Smooth muscle cell (in vitro differentiated cells): ENCODE measurements at regions not wholly inside any gene's neighbourhood (a gene's known extent, or its start where the extent isn't known, plus 50 kb on each side); places are given as distances from the start of the nearest gene placed in this dataset.

ENCODE experiments used
- DNase-seq: peaks from one replicate; lab custom pipeline; 2025; ENCODE audit not compliant: unreplicated experiment; lab: John Stamatoyannopoulos, UW
- H2AFZ ChIP-seq: fragments of 200-600 bp; sonication (generic); 2 replicates; pipeline ENCODE4 v1.6.0; 2016; ENCODE audit warnings: antibody characterized with exemption, low read depth, mild to moderate bottlenecking
- H3F3A ChIP-seq: fragments of 200-600 bp; sonication (generic); 2 replicates; pipeline ENCODE4 v1.6.0; 2017; ENCODE audit warnings: antibody characterized with exemption, low read depth
- H3K27ac ChIP-seq: fragments of 200-600 bp; sonication (generic); 2 replicates; pipeline ENCODE4 v1.5.1; 2016; ENCODE audit warnings: low read depth, mild to moderate bottlenecking
- H3K27me3 ChIP-seq: fragments of 200-600 bp; sonication (generic); 2 replicates; pipeline ENCODE4 v1.6.1; 2016; ENCODE audit warnings: low read depth, mild to moderate bottlenecking
- H3K36me3 ChIP-seq: fragments of 200-600 bp; sonication (generic); 2 replicates; pipeline ENCODE4 v1.5.1; 2016; ENCODE audit warnings: low read depth
- H3K4me1 ChIP-seq: fragments of 200-600 bp; sonication (generic); 2 replicates; pipeline ENCODE4 v1.5.1; 2016; ENCODE audit warnings: low read depth
- H3K4me2 ChIP-seq: fragments of 200-600 bp; sonication (generic); 2 replicates; pipeline ENCODE4 v1.6.0; 2016; ENCODE audit warnings: mild to moderate bottlenecking
- H3K4me3 ChIP-seq: fragments of 200-600 bp; sonication (generic); 2 replicates; pipeline ENCODE4 v1.5.1; 2016; ENCODE audit warnings: mild to moderate bottlenecking
- H3K79me2 ChIP-seq: fragments of 200-600 bp; sonication (generic); 2 replicates; pipeline ENCODE4 v1.6.0; 2016; ENCODE audit warnings: low read depth, mild to moderate bottlenecking
- H3K9ac ChIP-seq: fragments of 200-600 bp; sonication (generic); 2 replicates; pipeline ENCODE4 v1.6.0; 2016; ENCODE audit warnings: low read depth
- H3K9me3 ChIP-seq: fragments of 200-600 bp; sonication (generic); replicated peaks from 2 replicates; pipeline ENCODE4 v1.5.1; 2016; ENCODE audit warnings: low read depth
- H4K20me1 ChIP-seq: fragments of 200-600 bp; sonication (generic); 2 replicates; pipeline ENCODE4 v1.6.0; 2016; ENCODE audit warnings: low read depth
- WGBS: methylation state at CpG from one replicate; pipeline ENCODE4 v1.1.7; 2016; ENCODE audit warnings: low lambda C conversion rate; 5-methylcytosine and 5-hydroxymethylcytosine counted together
- TF ChIP-seq, protein P1 (sequence below): fragments of 200-600 bp; sonication (generic); IDR thresholded peaks from 2 replicates; pipeline ENCODE4 v1.5.1; 2017; ENCODE audit warnings: borderline replicate concordance, mild to moderate bottlenecking, antibody characterized with exemption; ENCODE audit not compliant: insufficient read depth, poor library complexity, severe bottlenecking

DNA sequence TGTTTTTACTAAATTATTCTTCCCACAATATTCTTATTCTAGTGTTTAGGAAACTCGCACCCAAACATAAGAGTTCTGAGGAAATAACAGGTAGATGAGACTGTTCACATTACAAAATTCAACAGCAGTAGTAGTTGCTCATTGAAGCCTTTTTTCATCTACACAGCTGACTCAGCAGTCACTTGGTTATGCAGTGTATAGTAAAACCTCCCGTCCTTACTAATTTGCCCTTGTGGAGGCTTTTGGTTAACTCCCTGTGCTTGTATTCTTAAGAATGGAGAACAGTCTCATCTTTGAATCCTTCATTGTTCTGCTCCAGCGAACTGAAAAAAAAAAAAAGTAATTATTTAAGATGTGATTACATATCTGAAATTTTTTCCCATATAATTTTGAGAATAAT, 1716.6 kb downstream of the PCDH7 start:
- no peak overlapping the region for H3K4me2 ChIP-seq
- no peaks in the 10 kb centered on the region for H3K9me3 ChIP-seq
- H3K4me1 ChIP-seq, result no peaks in the 10 kb centered on the region
- no peaks in the 10 kb centered on the region for H3F3A ChIP-seq
- no peak overlapping the region for H2AFZ ChIP-seq
- H3K27ac ChIP-seq, result no peak overlapping the region
- H3K27me3 ChIP-seq, result peaks cover 4% of the 10 kb centered on the region
- TF ChIP-seq, protein P1, sequence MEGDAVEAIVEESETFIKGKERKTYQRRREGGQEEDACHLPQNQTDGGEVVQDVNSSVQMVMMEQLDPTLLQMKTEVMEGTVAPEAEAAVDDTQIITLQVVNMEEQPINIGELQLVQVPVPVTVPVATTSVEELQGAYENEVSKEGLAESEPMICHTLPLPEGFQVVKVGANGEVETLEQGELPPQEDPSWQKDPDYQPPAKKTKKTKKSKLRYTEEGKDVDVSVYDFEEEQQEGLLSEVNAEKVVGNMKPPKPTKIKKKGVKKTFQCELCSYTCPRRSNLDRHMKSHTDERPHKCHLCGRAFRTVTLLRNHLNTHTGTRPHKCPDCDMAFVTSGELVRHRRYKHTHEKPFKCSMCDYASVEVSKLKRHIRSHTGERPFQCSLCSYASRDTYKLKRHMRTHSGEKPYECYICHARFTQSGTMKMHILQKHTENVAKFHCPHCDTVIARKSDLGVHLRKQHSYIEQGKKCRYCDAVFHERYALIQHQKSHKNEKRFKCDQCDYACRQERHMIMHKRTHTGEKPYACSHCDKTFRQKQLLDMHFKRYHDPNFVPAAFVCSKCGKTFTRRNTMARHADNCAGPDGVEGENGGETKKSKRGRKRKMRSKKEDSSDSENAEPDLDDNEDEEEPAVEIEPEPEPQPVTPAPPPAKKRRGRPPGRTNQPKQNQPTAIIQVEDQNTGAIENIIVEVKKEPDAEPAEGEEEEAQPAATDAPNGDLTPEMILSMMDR, result no peak
- 81% methylated on average over 3 of the region's 3 CpGs for WGBS
- DNase-seq, result no peak
- H3K79me2 ChIP-seq, result no peaks in the 10 kb centered on the region
- H3K4me3 ChIP-seq, result no peak overlapping the region
- no peaks in the 10 kb centered on the region for H4K20me1 ChIP-seq
- no peak overlapping the region for H3K9ac ChIP-seq
- H3K36me3 ChIP-seq, result no peaks in the 10 kb centered on the region

DNA sequence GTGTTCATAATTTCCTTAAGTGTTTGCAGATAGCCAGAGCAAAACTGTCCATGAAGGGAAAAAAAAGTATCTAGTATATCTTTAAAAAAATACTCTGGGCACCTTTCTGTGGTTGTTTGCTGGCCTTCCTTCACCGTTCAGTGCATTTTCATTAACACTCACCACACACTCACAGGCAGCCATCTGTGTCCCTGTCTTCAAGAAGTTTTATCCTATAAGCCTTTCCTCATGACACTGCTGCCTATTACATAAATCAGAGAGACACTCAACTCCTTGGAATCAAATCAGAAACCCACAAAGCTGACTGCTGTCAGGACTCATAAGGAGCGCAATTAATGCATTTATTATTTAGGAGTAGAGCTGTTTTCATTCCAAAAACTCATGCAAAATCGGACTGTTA, 1720.2 kb downstream of the PCDH7 start:
- Histone ChIP-seq H3K9ac (no peak overlapping the region), H3K4me1 (no peaks in the 10 kb centered on the region), H3K79me2 (no peaks in the 10 kb centered on the region), H3K27ac (no peak overlapping the region), H3K4me3 (no peak overlapping the region), H3F3A (no peaks in the 10 kb centered on the region), H3K9me3 (no peaks in the 10 kb centered on the region), H3K4me2 (peak overlapping the region; percentile 41), H3K36me3 (no peaks in the 10 kb centered on the region), H4K20me1 (no peaks in the 10 kb centered on the region), H2AFZ (no peak overlapping the region), H3K27me3 (no peaks in the 10 kb centered on the region)
- 50% methylated on average over 3 of the region's 3 CpGs for WGBS
- TF ChIP-seq, protein P1, result no peak
- no peak for DNase-seq

DNA sequence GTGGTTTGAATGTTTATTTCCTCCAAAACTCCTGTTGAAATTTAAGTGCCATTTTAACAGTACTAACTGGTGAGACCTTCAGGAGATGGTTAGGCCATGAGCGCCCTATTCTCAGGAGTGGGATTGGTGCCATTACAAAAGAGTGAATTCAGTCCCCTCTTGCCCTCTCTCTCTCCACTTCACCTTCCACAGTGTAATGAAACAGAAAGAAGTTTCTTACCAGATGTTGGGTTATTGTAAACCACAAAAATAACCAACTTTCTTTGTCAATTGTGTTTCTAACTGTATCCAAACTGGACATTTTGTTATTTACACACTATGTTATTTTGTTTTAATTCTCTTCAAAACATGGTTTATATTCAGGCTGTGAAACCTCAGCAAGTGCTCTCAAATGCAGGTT, 1734.3 kb downstream of the PCDH7 start:
- TF ChIP-seq, protein P1, result no peak
- Histone ChIP-seq H3K4me3 (no peak overlapping the region), H3K36me3 (no peaks in the 10 kb centered on the region), H2AFZ (no peak overlapping the region), H3K9me3 (no peaks in the 10 kb centered on the region), H3K79me2 (no peaks in the 10 kb centered on the region), H3K27me3 (no peaks in the 10 kb centered on the region), H3K9ac (no peak overlapping the region), H3F3A (no peaks in the 10 kb centered on the region), H4K20me1 (no peaks in the 10 kb centered on the region), H3K4me1 (no peaks in the 10 kb centered on the region), H3K4me2 (no peak overlapping the region), H3K27ac (no peak overlapping the region)
- 87% methylated on average over 1 of the region's 1 CpG for WGBS
- DNase-seq, result no peak

DNA sequence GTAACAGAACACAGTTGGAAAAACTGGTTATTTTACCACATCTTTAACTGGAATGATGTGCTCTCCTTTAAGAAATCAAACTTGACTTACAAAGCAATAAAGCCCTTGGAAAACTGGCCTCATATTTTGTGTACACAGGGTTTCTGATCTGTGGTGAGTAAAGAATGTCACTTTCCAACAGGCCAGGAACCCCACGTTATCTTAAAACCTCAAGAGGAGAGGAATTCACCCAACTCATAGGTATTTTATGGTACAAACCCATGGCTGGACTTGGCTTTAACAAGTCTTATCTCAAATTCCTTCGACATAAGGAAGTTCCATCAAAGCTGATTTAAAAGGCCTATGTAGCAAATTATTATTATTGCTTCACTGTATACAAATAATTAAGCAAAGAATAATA, 1735.1 kb downstream of the PCDH7 start:
- DNase-seq, result no peak
- TF ChIP-seq, protein P1, result no peak
- Histone ChIP-seq H3K27me3 (no peaks in the 10 kb centered on the region), H3K4me2 (peak overlapping the region; percentile 6), H3K9me3 (no peaks in the 10 kb centered on the region), H3K9ac (no peak overlapping the region), H3K27ac (no peak overlapping the region), H3K79me2 (no peaks in the 10 kb centered on the region), H3F3A (no peaks in the 10 kb centered on the region), H4K20me1 (no peaks in the 10 kb centered on the region), H3K4me1 (no peaks in the 10 kb centered on the region), H3K36me3 (no peaks in the 10 kb centered on the region), H2AFZ (no peak overlapping the region), H3K4me3 (no peak overlapping the region)
- WGBS, result 26% methylated on average over 2 of the region's 2 CpGs
